ENCODE measurements at regions not wholly inside any gene's neighbourhood (a gene's known extent, or its start where the extent isn't known, plus 50 kb on each side); places are given as distances from the start of the nearest gene placed in this dataset.

DNA sequence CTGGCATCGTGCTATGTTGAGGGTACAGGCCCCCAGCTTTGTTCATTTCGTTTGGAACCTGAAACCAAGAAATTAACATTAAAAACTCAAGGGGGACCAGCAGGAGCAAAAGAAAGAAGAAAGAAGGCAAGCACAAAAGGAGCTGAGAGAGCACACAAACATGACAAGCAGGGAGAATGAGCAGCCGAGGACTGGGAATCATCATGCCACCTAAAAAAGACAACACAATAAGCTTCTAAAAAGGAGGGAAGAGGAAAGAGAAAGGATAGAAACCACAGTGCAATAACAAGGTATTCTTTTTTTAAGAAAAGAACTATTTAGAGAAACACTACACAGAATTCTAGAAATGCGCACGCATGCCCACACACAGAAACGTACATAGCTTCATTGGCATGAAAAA lies 103.2 kb upstream of the FAM9B start:
- TF ChIP-seq, protein P1, sequence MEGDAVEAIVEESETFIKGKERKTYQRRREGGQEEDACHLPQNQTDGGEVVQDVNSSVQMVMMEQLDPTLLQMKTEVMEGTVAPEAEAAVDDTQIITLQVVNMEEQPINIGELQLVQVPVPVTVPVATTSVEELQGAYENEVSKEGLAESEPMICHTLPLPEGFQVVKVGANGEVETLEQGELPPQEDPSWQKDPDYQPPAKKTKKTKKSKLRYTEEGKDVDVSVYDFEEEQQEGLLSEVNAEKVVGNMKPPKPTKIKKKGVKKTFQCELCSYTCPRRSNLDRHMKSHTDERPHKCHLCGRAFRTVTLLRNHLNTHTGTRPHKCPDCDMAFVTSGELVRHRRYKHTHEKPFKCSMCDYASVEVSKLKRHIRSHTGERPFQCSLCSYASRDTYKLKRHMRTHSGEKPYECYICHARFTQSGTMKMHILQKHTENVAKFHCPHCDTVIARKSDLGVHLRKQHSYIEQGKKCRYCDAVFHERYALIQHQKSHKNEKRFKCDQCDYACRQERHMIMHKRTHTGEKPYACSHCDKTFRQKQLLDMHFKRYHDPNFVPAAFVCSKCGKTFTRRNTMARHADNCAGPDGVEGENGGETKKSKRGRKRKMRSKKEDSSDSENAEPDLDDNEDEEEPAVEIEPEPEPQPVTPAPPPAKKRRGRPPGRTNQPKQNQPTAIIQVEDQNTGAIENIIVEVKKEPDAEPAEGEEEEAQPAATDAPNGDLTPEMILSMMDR (IDR thresholded peaks at IDR 0.05): no peak
- TF ChIP-seq POLR2AphosphoS5 (IDR thresholded peaks at IDR 0.05): no peak
- TF ChIP-seq POLR2A (IDR thresholded peaks at IDR 0.05): no peak
- no peak for TF ChIP-seq EP300 (IDR thresholded peaks at IDR 0.05)

Measured in suprapubic skin (tissue), 4 donors.